ENCODE measurements at regions not wholly inside any gene's neighbourhood (a gene's known extent, or its start where the extent isn't known, plus 50 kb on each side); places are given as distances from the start of the nearest gene placed in this dataset.

- TF ChIP-seq CTCF (conservative IDR thresholded peaks at IDR 0.05; ENCODE audit: low read depth, low read length) = no peak
- no peak for DNase-seq (ENCODE audit: low read depth)
- no peak overlapping the region for H3K4me3 ChIP-seq (ENCODE audit: low read length)
Observed at GRCh38 chr2:59961746-59962145, 591.7 kb downstream of the BCL11A start.

GRCh38 chr2:59959944-59960343 lies 593.5 kb downstream of the BCL11A start:
- no peak for DNase-seq (ENCODE audit: low read depth)
- no peak overlapping the region for H3K4me3 ChIP-seq (ENCODE audit: low read length)
- TF ChIP-seq CTCF (conservative IDR thresholded peaks at IDR 0.05; ENCODE audit: low read depth, low read length) = no peak

- H3K4me3 ChIP-seq (ENCODE audit: low read length) = no peak overlapping the region
- TF ChIP-seq CTCF (conservative IDR thresholded peaks at IDR 0.05; ENCODE audit: low read depth, low read length) = no peak
- no peak for DNase-seq (ENCODE audit: low read depth)
Observed at GRCh38 chr2:59957504-59957903, 596.0 kb downstream of the BCL11A start.

- H3K4me3 ChIP-seq (ENCODE audit: low read length) = no peak overlapping the region
- TF ChIP-seq CTCF (conservative IDR thresholded peaks at IDR 0.05; ENCODE audit: low read depth, low read length) = no peak
- DNase-seq (ENCODE audit: low read depth) = no peak
Observed at GRCh38 chr2:59956981-59957380, 596.5 kb downstream of the BCL11A start.

GRCh38 chr2:59947917-59948541 lies 605.4 kb downstream of the BCL11A start:
- H3K4me3 ChIP-seq (ENCODE audit: low read length) = no peak overlapping the region
- TF ChIP-seq CTCF (conservative IDR thresholded peaks at IDR 0.05; ENCODE audit: low read depth, low read length) = no peak
- no peak for DNase-seq (ENCODE audit: low read depth)

- DNase-seq (ENCODE audit: low read depth) = no peak
- no peak for TF ChIP-seq CTCF (conservative IDR thresholded peaks at IDR 0.05; ENCODE audit: low read depth, low read length)
- H3K4me3 ChIP-seq (ENCODE audit: low read length) = no peak overlapping the region
Observed at GRCh38 chr2:59947209-59947608, 606.2 kb downstream of the BCL11A start.

- DNase-seq (ENCODE audit: low read depth) = no peak
- no peak overlapping the region for H3K4me3 ChIP-seq (ENCODE audit: low read length)
- no peak for TF ChIP-seq CTCF (conservative IDR thresholded peaks at IDR 0.05; ENCODE audit: low read depth, low read length)
Observed at GRCh38 chr2:59939236-59939635, 614.2 kb downstream of the BCL11A start.

Measured in retinal pigment epithelial cell (primary cell).